ENCODE measurements at regions not wholly inside any gene's neighbourhood (a gene's known extent, or its start where the extent isn't known, plus 50 kb on each side); places are given as distances from the start of the nearest gene placed in this dataset.

DNA sequence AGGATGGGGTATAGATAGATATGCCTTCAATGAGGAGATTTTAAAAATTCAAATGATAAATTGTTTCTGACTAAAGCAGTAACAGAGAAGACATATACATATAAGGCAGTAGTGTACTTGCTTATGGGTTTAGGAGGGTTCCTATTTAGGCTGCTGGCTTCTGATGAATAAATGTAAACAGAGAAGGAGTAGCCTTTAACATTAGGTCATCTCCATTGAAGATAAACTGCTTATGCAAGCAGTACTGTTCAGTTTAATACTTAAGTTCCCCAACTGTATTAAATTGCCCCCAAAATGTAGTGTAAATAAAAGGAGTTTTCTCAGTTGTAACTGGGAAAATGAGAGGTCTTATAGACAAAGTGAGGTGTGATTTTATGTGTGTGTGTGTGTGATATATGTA, 217.7 kb upstream of the TMEFF2 start:
- TF ChIP-seq, protein P1, sequence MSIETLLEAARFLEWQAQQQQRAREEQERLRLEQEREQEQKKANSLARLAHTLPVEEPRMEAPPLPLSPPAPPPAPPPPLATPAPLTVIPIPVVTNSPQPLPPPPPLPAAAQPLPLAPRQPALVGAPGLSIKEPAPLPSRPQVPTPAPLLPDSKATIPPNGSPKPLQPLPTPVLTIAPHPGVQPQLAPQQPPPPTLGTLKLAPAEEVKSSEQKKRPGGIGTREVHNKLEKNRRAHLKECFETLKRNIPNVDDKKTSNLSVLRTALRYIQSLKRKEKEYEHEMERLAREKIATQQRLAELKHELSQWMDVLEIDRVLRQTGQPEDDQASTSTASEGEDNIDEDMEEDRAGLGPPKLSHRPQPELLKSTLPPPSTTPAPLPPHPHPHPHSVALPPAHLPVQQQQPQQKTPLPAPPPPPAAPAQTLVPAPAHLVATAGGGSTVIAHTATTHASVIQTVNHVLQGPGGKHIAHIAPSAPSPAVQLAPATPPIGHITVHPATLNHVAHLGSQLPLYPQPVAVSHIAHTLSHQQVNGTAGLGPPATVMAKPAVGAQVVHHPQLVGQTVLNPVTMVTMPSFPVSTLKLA (IDR thresholded peaks at IDR 0.05), result no peak
- TF ChIP-seq, protein P2, sequence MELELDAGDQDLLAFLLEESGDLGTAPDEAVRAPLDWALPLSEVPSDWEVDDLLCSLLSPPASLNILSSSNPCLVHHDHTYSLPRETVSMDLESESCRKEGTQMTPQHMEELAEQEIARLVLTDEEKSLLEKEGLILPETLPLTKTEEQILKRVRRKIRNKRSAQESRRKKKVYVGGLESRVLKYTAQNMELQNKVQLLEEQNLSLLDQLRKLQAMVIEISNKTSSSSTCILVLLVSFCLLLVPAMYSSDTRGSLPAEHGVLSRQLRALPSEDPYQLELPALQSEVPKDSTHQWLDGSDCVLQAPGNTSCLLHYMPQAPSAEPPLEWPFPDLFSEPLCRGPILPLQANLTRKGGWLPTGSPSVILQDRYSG (CRISPR knock-in tag; IDR thresholded peaks at IDR 0.05), result no peak
- TF ChIP-seq SNRNP70 (IDR thresholded peaks at IDR 0.05; ENCODE audit: low read depth, low read length) (no peak), MTA1 (CRISPR knock-in tag; IDR thresholded peaks at IDR 0.05; ENCODE audit: borderline replicate concordance) (no peak), SRY (CRISPR knock-in tag; IDR thresholded peaks at IDR 0.05) (no peak), NFIB (CRISPR knock-in tag; IDR thresholded peaks at IDR 0.05; ENCODE audit: borderline replicate concordance) (no peak), GATAD2A (CRISPR knock-in tag; IDR thresholded peaks at IDR 0.05) (no peak), POLR2A (IDR thresholded peaks at IDR 0.05; ENCODE audit: insufficient read depth in 1 of 2, low read depth in 2 of 2, low read length in 2 of 2) (no peak), EED (CRISPR knock-in tag; IDR thresholded peaks at IDR 0.05) (no peak)
- TF ChIP-seq, protein P3, sequence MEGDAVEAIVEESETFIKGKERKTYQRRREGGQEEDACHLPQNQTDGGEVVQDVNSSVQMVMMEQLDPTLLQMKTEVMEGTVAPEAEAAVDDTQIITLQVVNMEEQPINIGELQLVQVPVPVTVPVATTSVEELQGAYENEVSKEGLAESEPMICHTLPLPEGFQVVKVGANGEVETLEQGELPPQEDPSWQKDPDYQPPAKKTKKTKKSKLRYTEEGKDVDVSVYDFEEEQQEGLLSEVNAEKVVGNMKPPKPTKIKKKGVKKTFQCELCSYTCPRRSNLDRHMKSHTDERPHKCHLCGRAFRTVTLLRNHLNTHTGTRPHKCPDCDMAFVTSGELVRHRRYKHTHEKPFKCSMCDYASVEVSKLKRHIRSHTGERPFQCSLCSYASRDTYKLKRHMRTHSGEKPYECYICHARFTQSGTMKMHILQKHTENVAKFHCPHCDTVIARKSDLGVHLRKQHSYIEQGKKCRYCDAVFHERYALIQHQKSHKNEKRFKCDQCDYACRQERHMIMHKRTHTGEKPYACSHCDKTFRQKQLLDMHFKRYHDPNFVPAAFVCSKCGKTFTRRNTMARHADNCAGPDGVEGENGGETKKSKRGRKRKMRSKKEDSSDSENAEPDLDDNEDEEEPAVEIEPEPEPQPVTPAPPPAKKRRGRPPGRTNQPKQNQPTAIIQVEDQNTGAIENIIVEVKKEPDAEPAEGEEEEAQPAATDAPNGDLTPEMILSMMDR (CRISPR knock-in tag; IDR thresholded peaks at IDR 0.05), result no peak
- TF ChIP-seq, protein P4, sequence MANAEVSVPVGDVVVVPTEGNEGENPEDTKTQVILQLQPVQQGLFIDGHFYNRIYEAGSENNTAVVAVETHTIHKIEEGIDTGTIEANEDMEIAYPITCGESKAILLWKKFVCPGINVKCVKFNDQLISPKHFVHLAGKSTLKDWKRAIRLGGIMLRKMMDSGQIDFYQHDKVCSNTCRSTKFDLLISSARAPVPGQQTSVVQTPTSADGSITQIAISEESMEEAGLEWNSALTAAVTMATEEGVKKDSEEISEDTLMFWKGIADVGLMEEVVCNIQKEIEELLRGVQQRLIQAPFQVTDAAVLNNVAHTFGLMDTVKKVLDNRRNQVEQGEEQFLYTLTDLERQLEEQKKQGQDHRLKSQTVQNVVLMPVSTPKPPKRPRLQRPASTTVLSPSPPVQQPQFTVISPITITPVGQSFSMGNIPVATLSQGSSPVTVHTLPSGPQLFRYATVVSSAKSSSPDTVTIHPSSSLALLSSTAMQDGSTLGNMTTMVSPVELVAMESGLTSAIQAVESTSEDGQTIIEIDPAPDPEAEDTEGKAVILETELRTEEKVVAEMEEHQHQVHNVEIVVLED (CRISPR knock-in tag; IDR thresholded peaks at IDR 0.05; ENCODE audit: borderline replicate concordance), result no peak
